B cell (primary cell): ENCODE measurements at regions not wholly inside any gene's neighbourhood (a gene's known extent, or its start where the extent isn't known, plus 50 kb on each side); places are given as distances from the start of the nearest gene placed in this dataset.

Source experiments
- ATAC-seq: fragments of 200-7000 bp; cut with Tn5 transposase; one replicate; pipeline ENCODE4 v1.10.0; 2021; ENCODE audit warnings: low read depth, mild to moderate bottlenecking, moderate number of reproducible peaks, moderate library complexity
- CTCF ChIA-PET: fragments of 350-600 bp; sonication (Branson Sonifier 250); formaldehyde crosslinking; loops from one replicate; lab custom pipeline; 2021; ENCODE audit warnings: antibody characterized with exemption, inconsistent platforms; lab: Charles Lee
- POLR2A ChIA-PET: fragments of 350-600 bp; sonication (Branson Sonifier 250); formaldehyde crosslinking; loops from one replicate; lab custom pipeline; 2021; ENCODE audit warnings: antibody characterized with exemption; lab: Charles Lee
- DNase-seq: peaks from one replicate; pipeline ENCODE4 v3.0.0; 2013
- H2AFZ ChIP-seq: 2 replicates; pipeline ENCODE4 v1.6.1; 2012; ENCODE audit warnings: mild to moderate bottlenecking, low read depth, low read length; ENCODE audit not compliant: insufficient read depth, poor library complexity, severe bottlenecking
- H3K27ac ChIP-seq, 2 donors: 1 replicate in 1 of 2; 2 replicates in 1 of 2; pipeline ENCODE4 v1.5.1; 2012 to 2013; ENCODE audit warnings: low read length in 2 of 2, mild to moderate bottlenecking in 2 of 2, moderate library complexity in 1 of 2
- H3K27me3 ChIP-seq, 4 experiments: fragments of 200-600 bp in 1 of 4; sonication (generic) in 1 of 4; replicated peaks in 1 of 4; 1 replicate in 2 of 4; 2 replicates in 2 of 4; pipeline versions ENCODE4 v1.6.1 to v1.7.0; 2013 to 2016; ENCODE audit warnings: low read length in 3 of 4, mild to moderate bottlenecking in 2 of 4, mixed read lengths in 1 of 4, moderate library complexity in 1 of 4; ENCODE audit not compliant: insufficient read depth in 4 of 4, control insufficient read depth in 3 of 4; ENCODE audit errors: control extremely low read depth in 1 of 4
- H3K36me3 ChIP-seq, 2 experiments: replicated peaks in 1 of 2; 1 replicate in 1 of 2; 2 replicates in 1 of 2; pipeline versions ENCODE4 v1.6.1 to v1.7.1; 2013; ENCODE audit warnings: low read length in 1 of 2; ENCODE audit not compliant: insufficient read depth in 2 of 2, control insufficient read depth in 1 of 2; ENCODE audit errors: control extremely low read depth in 1 of 2, extremely low read depth in 1 of 2
- H3K4me1 ChIP-seq, 2 donors: fragments of 200-600 bp in 1 of 2; sonication (generic) in 1 of 2; 1 replicate in 1 of 2; 2 replicates in 1 of 2; pipeline versions ENCODE4 v1.5.1 to v1.6.1; 2013 to 2017; ENCODE audit warnings: low read length in 2 of 2; ENCODE audit not compliant: control insufficient read depth in 2 of 2, insufficient read depth in 2 of 2
- H3K4me2 ChIP-seq: replicated peaks from 2 replicates; pipeline ENCODE3; 2012; ENCODE audit warnings: mild to moderate bottlenecking, low read depth, low read length; ENCODE audit not compliant: poor library complexity, severe bottlenecking
- H3K4me3 ChIP-seq, 5 experiments: fragments of 200-600 bp in 1 of 5; sonication (generic) in 1 of 5; 1 replicate in 3 of 5; 2 replicates in 2 of 5; pipeline versions ENCODE4 v1.5.1 to v1.7.0; 2011 to 2016; ENCODE audit warnings: low read length in 4 of 5, mild to moderate bottlenecking in 4 of 5, low read depth in 2 of 5, control low read depth in 1 of 5, moderate library complexity in 1 of 5; ENCODE audit not compliant: insufficient read depth in 1 of 5; ENCODE audit errors: control extremely low read depth in 1 of 5, extremely low read depth in 1 of 5
- H3K79me2 ChIP-seq: fragments of 200-600 bp; sonication (generic); one replicate; pipeline ENCODE4 v1.6.0; 2016; ENCODE audit warnings: low read length; ENCODE audit not compliant: control insufficient read depth, insufficient read depth
- H3K9ac ChIP-seq: fragments of 200-600 bp; sonication (generic); 2 replicates; pipeline ENCODE4 v1.6.1; 2017; ENCODE audit warnings: mild to moderate bottlenecking, low read length, moderate library complexity
- H3K9me3 ChIP-seq, 3 donors: one replicate each; pipeline versions ENCODE4 v1.6.1 to v1.7.1; 2013; ENCODE audit warnings: low read length in 2 of 3; ENCODE audit not compliant: control insufficient read depth in 2 of 3, insufficient read depth in 1 of 3; ENCODE audit errors: control extremely low read depth in 1 of 3
- H4K20me1 ChIP-seq: 2 replicates; pipeline ENCODE4 v1.6.0; 2012; ENCODE audit warnings: mild to moderate bottlenecking, low read length; ENCODE audit not compliant: insufficient read depth, control insufficient read depth, poor library complexity, severe bottlenecking
- H3K27ac Mint-ChIP-seq: one replicate; pipeline ENCODE4 v1.8.0; 2021; ENCODE audit warnings: mixed read lengths
- H3K27me3 Mint-ChIP-seq: one replicate; pipeline ENCODE4 v1.8.0; 2021; ENCODE audit warnings: mixed read lengths
- H3K4me1 Mint-ChIP-seq: one replicate; pipeline ENCODE4 v1.8.0; 2021; ENCODE audit warnings: mixed read lengths
- H3K4me3 Mint-ChIP-seq: one replicate; pipeline ENCODE4 v1.8.0; 2021; ENCODE audit warnings: mixed read lengths
- H3K9me3 Mint-ChIP-seq: one replicate; pipeline ENCODE4 v1.8.0; 2022; ENCODE audit warnings: mixed read lengths; ENCODE audit not compliant: insufficient read depth
- CTCF ChIP-seq: fragments of 200-600 bp; IDR thresholded peaks from one replicate; pipeline ENCODE4 v1.8.0; 2022; ENCODE audit warnings: antibody characterized with exemption, mild to moderate bottlenecking
- EZH2 ChIP-seq: IDR thresholded peaks from 2 replicates; pipeline ENCODE4 v1.6.1; 2012; ENCODE audit warnings: borderline replicate concordance, low read depth, mild to moderate bottlenecking, moderate library complexity, low read length; ENCODE audit not compliant: insufficient read depth, poor library complexity, severe bottlenecking
- WGBS: methylation state at CpG from one replicate; pipeline ENCODE4 v1.1.5; 2013; ENCODE audit warnings: missing lambda C conversion rate; ENCODE audit not compliant: insufficient coverage; 5-methylcytosine and 5-hydroxymethylcytosine counted together
- intact Hi-C: fragments of 100-400 bp; cut with micrococcal nuclease; formaldehyde crosslinking; loops from one replicate; pipeline ENCODE4 v1.10.0; 2022

DNA sequence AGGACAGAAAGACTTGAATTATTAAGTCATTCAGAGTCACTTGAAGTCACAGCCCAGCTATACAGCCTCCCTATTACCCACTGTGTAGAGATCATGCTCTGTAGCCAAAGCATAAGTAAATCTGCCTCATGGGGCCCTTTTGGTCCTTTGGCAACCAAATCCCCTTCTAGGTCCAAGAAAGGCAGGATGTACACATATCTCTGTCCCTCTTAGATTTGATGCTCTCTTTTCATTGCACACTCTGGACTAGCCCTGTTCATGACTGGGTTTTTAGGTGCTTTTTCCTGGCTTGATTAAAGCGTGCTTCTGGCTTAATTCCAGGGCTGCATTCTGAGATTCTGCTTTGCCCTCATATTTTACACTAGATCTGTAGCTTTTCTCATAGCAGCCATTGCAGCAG lies 296.8 kb downstream of the TENT5A start:
- 100% methylated on average over 1 of the region's 1 CpG for WGBS
- no peak overlapping the region for H3K4me3 Mint-ChIP-seq
- ATAC-seq, result no peak
- DNase-seq, result no peak
- ChIA-PET CTCF (no interaction called here), POLR2A (no interaction called here)
- H3K27ac ChIP-seq, result no peak overlapping the region
- H3K4me1 Mint-ChIP-seq, result no peaks in the 10 kb centered on the region
- peaks cover 2% of the 10 kb centered on the region for H3K9me3 Mint-ChIP-seq
- no peak overlapping the region for H3K4me2 ChIP-seq
- H3K27me3 Mint-ChIP-seq, result no peaks in the 10 kb centered on the region
- H3K27me3 ChIP-seq, result no peaks in the 10 kb centered on the region
- H2AFZ ChIP-seq, result no peak overlapping the region
- no peak overlapping the region for H3K4me3 ChIP-seq
- H3K79me2 ChIP-seq, result no peaks in the 10 kb centered on the region
- no peaks in the 10 kb centered on the region for H4K20me1 ChIP-seq
- H3K27ac Mint-ChIP-seq, result no peak overlapping the region
- H3K9me3 ChIP-seq, result no peaks in the 10 kb centered on the region
- H3K9ac ChIP-seq, result no peak overlapping the region
- no peaks in the 10 kb centered on the region for H3K4me1 ChIP-seq
- H3K36me3 ChIP-seq, result no peaks in the 10 kb centered on the region
- TF ChIP-seq CTCF (no peak), EZH2 (no peak)
- intact Hi-C loops, result no loop called here

- TF ChIP-seq CTCF (no peak), EZH2 (no peak)
- no peaks in the 10 kb centered on the region for H4K20me1 ChIP-seq
- H3K4me1 Mint-ChIP-seq, result no peaks in the 10 kb centered on the region
- H3K79me2 ChIP-seq, result no peaks in the 10 kb centered on the region
- H3K27me3 ChIP-seq, result no peaks in the 10 kb centered on the region
- 94% methylated on average over 2 of the region's 2 CpGs for WGBS
- no peak overlapping the region for H3K4me3 ChIP-seq
- no peak overlapping the region for H3K27ac ChIP-seq
- H3K4me3 Mint-ChIP-seq, result no peak overlapping the region
- no peaks in the 10 kb centered on the region for H3K27me3 Mint-ChIP-seq
- no peak overlapping the region for H2AFZ ChIP-seq
- no peak overlapping the region for H3K4me2 ChIP-seq
- intact Hi-C loops, result no loop called here
- ATAC-seq, result no peak
- DNase-seq, result no peak
- POLR2A ChIA-PET, result no interaction called here
- CTCF ChIA-PET, result no interaction called here
- no peak overlapping the region for H3K27ac Mint-ChIP-seq
- no peaks in the 10 kb centered on the region for H3K9me3 ChIP-seq
- H3K9me3 Mint-ChIP-seq, result no peaks in the 10 kb centered on the region
- H3K36me3 ChIP-seq, result no peaks in the 10 kb centered on the region
- no peak overlapping the region for H3K9ac ChIP-seq
- H3K4me1 ChIP-seq, result no peaks in the 10 kb centered on the region
Measured at GRCh38 chr6:81451787-81452186, 300.7 kb downstream of the TENT5A start.
